Uterus (tissue), 2 donors: ENCODE measurements at regions not wholly inside any gene's neighbourhood (a gene's known extent, or its start where the extent isn't known, plus 50 kb on each side); places are given as distances from the start of the nearest gene placed in this dataset.

ENCODE experiments used
- CTCF ChIP-seq, 4 experiments: fragments of 200-600 bp in 2 of 4; fragments of 450-650 bp in 2 of 4; sonication (generic) in 2 of 4; IDR thresholded peaks; one replicate each; pipeline ENCODE4 v1.5.1; 2016 to 2019; ENCODE audit warnings: antibody characterized with exemption in 4 of 4, mild to moderate bottlenecking in 2 of 4, moderate library complexity in 1 of 4
- POLR2A ChIP-seq, 2 donors: fragments of 450-650 bp; IDR thresholded peaks; one replicate each; pipeline ENCODE4 v1.6.1; 2016; ENCODE audit warnings: antibody characterized with exemption in 2 of 2, mild to moderate bottlenecking in 1 of 2, moderate library complexity in 1 of 2

GRCh38 chr4:181301735-181302710, 941.2 kb upstream of the TENM3 start:
- TF ChIP-seq CTCF (IDR thresholded peaks at IDR 0.05), result no peak
- no peak for TF ChIP-seq POLR2A (IDR thresholded peaks at IDR 0.05)
